NCI-H2107 treated with DMSO at 0.1 percent for 48 hours (cell line): ENCODE measurements at regions not wholly inside any gene's neighbourhood (a gene's known extent, or its start where the extent isn't known, plus 50 kb on each side); places are given as distances from the start of the nearest gene placed in this dataset.

ENCODE experiments used
- DNase-seq: peaks from one replicate; lab custom pipeline; 2025; ENCODE audit not compliant: unreplicated experiment; lab: John Stamatoyannopoulos, UW

GRCh38 chr17:34114174-34114573 is 140.9 kb upstream of the CCL2 start:
- DNase-seq, result no peak

DNA sequence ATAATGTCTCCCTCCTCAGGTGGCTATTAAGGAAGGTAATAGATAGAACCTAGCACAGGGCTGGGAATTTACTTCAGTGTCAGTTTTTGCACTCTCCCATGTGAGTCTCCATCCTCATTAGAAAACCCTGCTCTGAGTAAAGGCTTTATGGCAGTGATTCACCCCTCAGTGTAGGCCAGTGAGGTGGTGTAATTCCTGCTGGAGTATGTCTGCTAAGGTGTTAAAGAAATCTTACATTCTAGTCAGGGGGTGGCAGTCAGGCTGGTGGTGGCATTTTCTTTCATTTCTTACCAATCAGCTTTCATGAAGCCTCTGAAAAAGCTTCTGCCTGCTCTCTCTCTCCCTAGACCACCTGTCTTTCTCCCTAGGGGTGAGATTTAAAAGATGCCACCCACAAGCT is 138.8 kb upstream of the CCL2 start:
- no peak for DNase-seq

GRCh38 chr17:34117332-34117731 is 137.8 kb upstream of the CCL2 start:
- DNase-seq, result no peak

DNA sequence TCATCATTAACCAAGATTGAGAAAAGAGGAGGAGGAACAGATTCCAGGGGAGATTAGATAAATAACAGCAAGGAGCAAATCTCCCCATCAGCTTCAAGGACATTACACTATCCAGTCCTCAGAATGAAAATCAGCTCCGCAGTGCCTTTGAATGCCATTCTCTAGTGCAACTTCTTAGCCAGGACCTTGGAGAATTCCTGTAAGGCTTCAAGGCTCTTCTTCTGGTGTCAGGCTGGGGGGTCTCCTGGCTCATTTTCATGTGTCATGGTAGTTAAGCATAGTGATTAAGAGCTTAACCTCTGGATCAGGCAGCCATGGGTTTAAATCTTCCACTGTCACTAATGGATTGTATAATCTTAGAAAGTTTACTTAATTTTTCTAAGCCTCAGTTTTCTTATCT is 137.3 kb upstream of the CCL2 start:
- DNase-seq, result no peak

GRCh38 chr17:34118564-34118963 is 136.5 kb upstream of the CCL2 start:
- no peak for DNase-seq

GRCh38 chr17:34121311-34121710 is 133.8 kb upstream of the CCL2 start:
- no peak for DNase-seq

DNA sequence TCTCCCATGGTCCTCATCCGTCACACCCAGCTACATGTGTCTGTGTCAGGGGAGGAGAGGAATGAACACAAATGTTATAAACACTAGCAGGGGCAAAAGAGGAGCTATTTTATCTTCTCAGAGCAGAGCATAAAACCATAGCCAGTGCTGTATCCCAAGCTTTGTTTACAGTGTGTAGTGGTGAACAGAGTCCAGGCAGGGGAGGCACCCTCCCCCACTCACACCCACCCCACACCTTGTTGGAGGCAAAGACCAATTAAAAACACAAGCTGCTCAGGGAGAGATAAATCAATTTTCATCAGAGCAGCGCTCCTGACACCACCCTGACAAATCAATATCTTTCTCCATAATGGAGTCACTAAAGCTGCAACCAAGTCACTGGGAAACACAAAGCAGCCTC is 132.6 kb upstream of the CCL2 start:
- DNase-seq, result no peak

DNA sequence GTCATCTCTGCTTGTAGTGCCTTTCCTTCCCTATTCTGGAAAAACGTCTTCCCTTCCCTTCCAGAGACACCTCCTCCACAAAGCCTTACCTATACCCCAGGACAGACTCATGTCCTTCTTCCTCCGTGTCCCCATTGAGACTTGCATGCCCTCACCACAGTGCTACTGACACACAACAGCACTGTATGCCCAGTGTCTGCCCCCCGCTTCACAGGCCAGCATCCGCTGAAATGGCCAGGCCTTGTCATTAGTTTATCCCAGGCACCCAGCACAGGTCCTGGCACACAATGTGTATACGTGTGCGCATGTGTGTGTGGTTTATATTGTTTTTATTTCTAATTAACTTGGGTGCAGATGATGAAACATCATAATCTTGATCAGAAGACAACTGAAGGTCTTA is 130.1 kb upstream of the CCL2 start:
- DNase-seq, result no peak

GRCh38 chr17:34125921-34126320 is 129.2 kb upstream of the CCL2 start:
- DNase-seq, result no peak

DNA sequence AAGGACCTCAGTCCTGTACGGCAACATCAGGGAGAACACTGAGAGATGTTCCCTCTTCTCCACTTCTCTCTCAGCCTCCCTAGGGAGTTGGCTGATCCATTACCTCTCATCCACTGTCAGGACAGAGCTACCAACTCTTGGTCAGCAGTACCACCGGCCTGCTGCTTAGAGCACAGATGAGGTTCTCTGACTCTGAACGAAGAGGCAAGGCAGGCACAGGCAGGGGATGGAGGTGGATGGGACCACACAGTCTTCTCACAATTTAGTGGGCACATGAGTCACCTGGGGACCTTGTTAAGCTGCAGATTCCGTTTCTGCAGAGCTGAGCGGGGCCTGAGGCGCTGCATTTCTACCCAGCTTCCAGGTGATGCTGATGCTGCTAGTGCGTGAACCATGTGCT is 128.6 kb upstream of the CCL2 start:
- no peak for DNase-seq

DNA sequence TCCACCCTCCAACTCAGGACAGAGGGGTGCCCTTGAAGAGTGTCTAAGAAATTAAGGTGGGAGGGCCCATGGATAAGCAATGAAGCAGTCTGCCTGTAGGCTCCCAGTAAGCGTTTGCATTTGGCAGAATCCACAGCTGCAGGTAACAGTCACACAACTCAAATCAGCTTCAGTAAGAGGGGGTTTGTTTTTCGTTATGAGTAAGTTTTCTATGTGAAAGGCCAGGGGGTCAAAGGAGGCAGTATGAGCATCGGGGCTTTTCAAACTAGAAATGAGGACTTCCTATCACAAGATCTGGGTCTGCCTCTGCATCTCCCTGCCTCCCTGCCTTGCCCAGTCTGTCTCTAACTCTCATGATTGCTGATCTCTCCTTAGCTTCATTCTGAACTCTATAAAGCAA is 128.1 kb upstream of the CCL2 start:
- no peak for DNase-seq

DNA sequence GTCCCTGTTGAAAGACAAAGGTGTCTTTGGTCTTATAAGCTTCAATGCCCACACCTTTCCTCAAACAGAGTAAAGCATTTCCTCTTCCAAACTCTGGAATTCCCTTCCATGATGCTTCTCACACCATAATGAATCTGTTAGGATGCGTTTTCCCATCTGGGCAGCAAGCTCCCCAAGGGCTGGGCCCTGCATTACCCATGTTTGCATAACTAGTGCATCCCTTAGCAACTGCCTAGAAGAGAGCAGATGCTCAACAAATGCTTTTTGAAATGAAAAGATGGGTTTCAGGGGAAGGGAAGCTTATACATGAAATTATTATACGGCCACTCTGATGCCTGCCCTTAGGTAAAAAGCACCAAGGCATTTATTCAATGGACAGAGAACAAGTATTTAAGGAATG is 124.5 kb upstream of the CCL2 start:
- no peak for DNase-seq

DNA sequence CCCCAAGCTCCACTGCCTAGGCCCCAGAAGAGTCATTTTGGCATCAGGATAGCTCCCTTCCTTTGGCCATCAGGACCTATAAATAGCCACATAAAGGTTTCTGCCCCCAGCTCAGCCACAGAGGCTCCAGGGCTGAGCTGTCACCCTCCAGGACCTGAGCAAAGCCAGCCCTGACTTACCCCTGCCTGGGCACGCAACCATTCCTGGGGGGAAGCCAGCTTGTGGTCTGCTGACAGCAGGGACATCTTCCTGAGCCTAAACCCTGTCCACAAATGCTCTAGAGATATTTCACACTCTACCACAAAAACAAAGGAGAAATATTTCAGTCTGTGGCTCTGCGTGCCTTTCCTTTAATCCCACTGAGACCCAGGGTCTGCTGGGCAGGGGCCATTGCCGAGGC is 123.7 kb upstream of the CCL2 start:
- no peak for DNase-seq

DNA sequence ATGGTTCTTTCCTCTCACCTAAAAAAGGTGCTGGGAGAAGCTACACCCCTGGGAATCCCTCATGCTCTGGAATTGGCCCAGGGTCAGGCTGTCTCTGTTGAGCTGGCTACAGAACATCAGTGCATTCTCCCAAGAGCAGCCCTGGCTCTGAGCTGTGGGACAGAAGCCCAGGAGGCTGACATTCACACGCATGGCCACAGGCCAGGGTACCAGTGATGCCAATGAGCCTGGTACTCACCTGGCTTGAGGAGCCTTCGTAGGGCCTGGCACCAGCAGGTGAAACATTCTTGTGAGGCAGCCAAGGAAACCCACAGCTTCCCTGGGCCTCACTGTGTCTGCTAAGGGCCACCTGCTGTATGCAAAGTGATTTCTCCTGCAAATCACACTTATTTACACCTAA is 121.7 kb upstream of the CCL2 start:
- DNase-seq, result no peak

DNA sequence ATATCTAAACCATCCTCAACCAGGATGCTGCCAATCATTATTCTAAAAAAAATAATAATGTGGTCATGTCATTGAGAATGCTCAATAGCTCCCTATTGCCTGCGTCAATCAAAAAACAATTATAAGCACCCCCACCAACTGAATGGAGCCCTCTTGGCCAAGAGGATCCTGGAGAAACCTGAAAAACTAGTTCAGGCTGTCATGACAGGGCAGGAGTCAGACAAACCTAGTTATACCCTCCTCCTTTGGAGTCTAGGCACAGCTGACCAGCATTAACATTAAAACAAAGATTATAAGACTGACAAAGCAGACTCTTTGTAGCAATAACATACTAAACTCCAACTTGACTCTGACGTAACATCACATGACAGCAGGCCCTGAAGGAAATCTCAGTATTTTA is 119.2 kb upstream of the CCL2 start:
- DNase-seq, result no peak

- no peak for DNase-seq
Measured at GRCh38 chr17:34140006-34140405, 115.1 kb upstream of the CCL2 start.

GRCh38 chr17:34141590-34141989 is 113.5 kb upstream of the CCL2 start:
- no peak for DNase-seq

DNA sequence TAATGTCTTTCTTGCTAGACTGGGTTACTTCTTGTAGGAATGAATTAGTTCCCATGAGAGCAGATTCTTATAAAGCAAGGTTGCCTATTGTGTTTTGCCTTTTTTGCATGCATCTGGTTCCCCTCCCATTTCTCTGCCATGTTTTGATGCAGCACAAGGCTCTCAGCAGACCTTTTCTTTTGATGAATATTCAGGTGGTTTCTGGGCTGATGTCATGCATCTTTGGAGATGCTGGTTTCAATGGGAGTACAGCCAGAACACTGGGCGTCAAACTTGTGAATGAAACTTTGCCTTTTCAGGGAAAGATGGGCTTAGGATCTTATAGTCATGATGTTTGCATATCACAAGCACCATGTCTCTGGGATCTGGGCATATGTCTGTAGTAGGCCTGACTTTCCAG is 111.7 kb upstream of the CCL2 start:
- no peak for DNase-seq

GRCh38 chr17:34146440-34147043 is 108.5 kb upstream of the CCL2 start:
- peak; percentile 54 for DNase-seq

DNA sequence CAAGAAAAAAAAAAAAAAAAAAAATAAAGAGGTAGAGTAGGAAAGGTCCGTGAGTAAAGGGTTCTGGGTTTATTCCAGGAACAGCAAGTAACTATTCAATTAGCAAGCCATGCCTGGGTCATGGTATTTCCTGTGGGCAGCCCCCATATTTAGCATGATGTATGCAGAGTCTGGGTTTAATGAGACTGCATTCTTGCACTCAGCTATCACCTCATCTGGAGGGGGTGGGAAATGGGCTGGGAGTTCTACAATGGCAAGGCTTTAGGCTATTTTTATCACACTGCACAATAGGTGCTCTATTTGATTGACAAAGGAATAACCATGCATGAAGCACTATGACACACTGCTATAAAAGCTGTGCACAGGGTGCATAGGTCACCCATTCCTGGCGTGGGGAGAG is 104.0 kb upstream of the CCL2 start:
- no peak for DNase-seq

DNA sequence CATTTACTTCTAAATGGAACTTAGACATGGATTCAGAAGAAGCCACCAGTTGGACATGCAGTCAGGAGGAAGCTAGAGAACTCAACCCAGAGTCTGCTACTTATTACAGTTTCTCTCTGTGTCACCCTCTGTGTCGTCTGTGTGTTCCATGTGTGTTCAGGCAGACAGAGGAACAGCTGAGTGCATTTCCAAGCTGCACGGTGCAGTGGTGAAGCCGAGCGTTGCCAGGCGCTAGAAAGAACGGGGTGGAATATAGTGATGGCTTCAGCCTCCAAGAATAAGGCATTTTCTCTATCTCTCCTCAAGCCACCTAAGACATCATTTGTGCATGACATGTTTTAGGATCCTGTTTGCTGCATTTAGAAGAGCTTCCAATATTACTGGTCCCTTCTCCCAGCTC is 101.1 kb upstream of the CCL2 start:
- no peak for DNase-seq

GRCh38 chr17:34154961-34155730 is 99.9 kb upstream of the CCL2 start:
- DNase-seq, result no peak

- DNase-seq, result no peak
Measured at GRCh38 chr17:34155947-34156346, 99.1 kb upstream of the CCL2 start.
